ENCODE measurements at regions not wholly inside any gene's neighbourhood (a gene's known extent, or its start where the extent isn't known, plus 50 kb on each side); places are given as distances from the start of the nearest gene placed in this dataset.

DNA sequence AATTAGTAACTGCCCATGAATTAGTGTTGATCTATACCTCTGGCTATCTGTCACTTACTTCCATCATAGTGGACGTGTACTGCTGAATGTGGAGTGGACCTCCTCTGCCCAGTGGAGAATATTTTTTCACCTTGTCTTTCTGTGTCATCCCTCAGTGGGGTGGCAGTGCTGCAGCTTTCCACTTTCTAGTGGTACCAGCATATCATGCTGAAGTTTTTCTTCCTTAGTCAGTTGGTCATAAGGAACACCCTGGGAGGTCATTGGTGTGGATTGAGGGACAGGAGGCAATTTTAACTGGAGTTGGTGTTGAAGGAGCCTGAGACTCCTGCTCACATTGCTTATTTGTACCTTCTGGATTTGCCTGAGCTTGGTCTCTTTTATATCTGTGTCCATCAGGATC is 151.7 kb upstream of the ANKH start:
- TF ChIP-seq, protein P1, sequence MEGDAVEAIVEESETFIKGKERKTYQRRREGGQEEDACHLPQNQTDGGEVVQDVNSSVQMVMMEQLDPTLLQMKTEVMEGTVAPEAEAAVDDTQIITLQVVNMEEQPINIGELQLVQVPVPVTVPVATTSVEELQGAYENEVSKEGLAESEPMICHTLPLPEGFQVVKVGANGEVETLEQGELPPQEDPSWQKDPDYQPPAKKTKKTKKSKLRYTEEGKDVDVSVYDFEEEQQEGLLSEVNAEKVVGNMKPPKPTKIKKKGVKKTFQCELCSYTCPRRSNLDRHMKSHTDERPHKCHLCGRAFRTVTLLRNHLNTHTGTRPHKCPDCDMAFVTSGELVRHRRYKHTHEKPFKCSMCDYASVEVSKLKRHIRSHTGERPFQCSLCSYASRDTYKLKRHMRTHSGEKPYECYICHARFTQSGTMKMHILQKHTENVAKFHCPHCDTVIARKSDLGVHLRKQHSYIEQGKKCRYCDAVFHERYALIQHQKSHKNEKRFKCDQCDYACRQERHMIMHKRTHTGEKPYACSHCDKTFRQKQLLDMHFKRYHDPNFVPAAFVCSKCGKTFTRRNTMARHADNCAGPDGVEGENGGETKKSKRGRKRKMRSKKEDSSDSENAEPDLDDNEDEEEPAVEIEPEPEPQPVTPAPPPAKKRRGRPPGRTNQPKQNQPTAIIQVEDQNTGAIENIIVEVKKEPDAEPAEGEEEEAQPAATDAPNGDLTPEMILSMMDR (IDR thresholded peaks at IDR 0.05): no peak
- TF ChIP-seq POLR2A (IDR thresholded peaks at IDR 0.05): no peak
